Choroid plexus epithelial cell (primary cell): ENCODE measurements at regions not wholly inside any gene's neighbourhood (a gene's known extent, or its start where the extent isn't known, plus 50 kb on each side); places are given as distances from the start of the nearest gene placed in this dataset.

Experiments used
- DNase-seq: peaks from one replicate; pipeline ENCODE4 v3.0.0-alpha.2; 2010; ENCODE audit warnings: low read depth
- H3K4me3 ChIP-seq: 2 replicates; pipeline ENCODE4 v1.5.1; 2011; ENCODE audit warnings: low read depth, mild to moderate bottlenecking, control low read depth, low read length, moderate library complexity
- TF ChIP-seq, protein P1 (sequence below): conservative IDR thresholded peaks from 2 replicates; pipeline ENCODE4 v1.5.1; 2011; ENCODE audit warnings: low read depth, mild to moderate bottlenecking, control low read depth, inconsistent platforms, low read length, moderate library complexity

GRCh38 chr12:118571730-118572129, 195.4 kb downstream of the SUDS3 start:
- no peak for DNase-seq
- no peak overlapping the region for H3K4me3 ChIP-seq

GRCh38 chr12:118574288-118574687, 197.9 kb downstream of the SUDS3 start:
- H3K4me3 ChIP-seq = no peak overlapping the region
- TF ChIP-seq, protein P1, sequence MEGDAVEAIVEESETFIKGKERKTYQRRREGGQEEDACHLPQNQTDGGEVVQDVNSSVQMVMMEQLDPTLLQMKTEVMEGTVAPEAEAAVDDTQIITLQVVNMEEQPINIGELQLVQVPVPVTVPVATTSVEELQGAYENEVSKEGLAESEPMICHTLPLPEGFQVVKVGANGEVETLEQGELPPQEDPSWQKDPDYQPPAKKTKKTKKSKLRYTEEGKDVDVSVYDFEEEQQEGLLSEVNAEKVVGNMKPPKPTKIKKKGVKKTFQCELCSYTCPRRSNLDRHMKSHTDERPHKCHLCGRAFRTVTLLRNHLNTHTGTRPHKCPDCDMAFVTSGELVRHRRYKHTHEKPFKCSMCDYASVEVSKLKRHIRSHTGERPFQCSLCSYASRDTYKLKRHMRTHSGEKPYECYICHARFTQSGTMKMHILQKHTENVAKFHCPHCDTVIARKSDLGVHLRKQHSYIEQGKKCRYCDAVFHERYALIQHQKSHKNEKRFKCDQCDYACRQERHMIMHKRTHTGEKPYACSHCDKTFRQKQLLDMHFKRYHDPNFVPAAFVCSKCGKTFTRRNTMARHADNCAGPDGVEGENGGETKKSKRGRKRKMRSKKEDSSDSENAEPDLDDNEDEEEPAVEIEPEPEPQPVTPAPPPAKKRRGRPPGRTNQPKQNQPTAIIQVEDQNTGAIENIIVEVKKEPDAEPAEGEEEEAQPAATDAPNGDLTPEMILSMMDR = no peak
- no peak for DNase-seq

More at GRCh38 chr12:118571730-118572129, 195.4 kb downstream of the SUDS3 start:
- TF ChIP-seq, protein P1 = no peak

DNA sequence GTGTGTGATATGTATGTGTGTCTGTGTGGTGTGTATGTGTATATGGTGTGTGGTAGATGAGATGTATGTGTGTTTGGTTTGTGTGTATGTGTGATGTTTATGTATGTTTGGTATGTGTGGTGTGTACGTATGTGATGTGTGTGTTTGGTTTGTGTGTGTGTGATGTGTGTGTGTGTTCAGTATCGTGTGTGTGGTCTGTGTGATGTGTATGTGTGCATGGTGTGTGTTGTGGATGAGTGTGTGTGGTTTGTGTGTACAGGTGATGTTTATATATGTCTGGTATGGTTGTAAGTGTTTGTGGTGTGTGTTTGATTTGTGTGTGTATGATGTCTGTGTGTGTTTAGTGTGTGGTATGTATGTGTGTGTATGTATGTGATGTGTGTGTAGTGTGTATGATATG, 199.4 kb downstream of the SUDS3 start:
- TF ChIP-seq, protein P1 = no peak
- DNase-seq = no peak

GRCh38 chr12:118581371-118581770, 205.0 kb downstream of the SUDS3 start:
- H3K4me3 ChIP-seq = no peak overlapping the region
- TF ChIP-seq, protein P1 = no peak
- DNase-seq = no peak

More for the DNA sequence above, 199.4 kb downstream of the SUDS3 start:
- no peak overlapping the region for H3K4me3 ChIP-seq

DNA sequence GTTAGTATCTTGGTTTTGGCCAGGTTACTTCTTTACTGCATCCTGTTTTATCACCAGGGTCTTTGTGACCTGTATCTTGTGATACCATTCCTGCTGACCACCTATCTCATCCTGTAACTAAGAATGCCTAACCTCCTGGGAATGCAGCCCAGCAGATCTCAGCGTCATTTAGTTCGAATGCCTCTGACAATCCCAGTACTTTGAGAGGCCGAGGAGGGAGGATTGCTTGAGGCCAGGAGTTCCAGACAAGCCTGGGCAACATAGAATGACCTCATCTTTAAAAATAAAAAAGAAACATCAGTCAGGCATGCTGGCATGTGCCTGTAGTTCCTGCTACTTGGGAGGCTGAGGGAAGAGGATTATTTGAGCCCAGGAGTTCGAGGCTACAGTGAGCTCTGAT, 206.5 kb downstream of the SUDS3 start:
- TF ChIP-seq, protein P1 = no peak
- no peak for DNase-seq
- no peak overlapping the region for H3K4me3 ChIP-seq

- TF ChIP-seq, protein P1 = no peak
- H3K4me3 ChIP-seq = no peak overlapping the region
- DNase-seq = no peak
Measured at GRCh38 chr12:118586433-118586832, 210.1 kb downstream of the SUDS3 start.

DNA sequence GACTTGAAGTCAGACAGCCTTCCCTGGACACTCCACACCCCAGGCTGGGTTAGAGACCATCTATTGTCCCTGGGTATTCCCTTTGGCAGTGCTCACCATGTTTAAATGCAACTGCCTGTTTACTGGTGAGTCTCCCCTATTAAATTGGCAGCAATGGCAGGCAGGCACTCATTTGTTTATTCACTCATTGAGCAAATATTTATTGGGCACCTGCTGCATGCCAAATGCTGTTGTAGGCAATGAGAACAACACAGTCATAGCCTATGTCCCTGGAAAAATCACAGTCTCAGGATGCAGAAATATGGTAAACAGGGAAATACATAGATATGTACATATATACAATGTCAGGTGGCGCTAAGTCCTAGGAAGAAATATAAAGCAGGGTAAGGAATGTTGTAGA, 212.8 kb downstream of the SUDS3 start:
- no peak overlapping the region for H3K4me3 ChIP-seq
- DNase-seq = no peak
- TF ChIP-seq, protein P1 = no peak
